GM18517 (cell line): ENCODE measurements at regions not wholly inside any gene's neighbourhood (a gene's known extent, or its start where the extent isn't known, plus 50 kb on each side); places are given as distances from the start of the nearest gene placed in this dataset.

ENCODE experiments used
- ATAC-seq: cut with Tn5 transposase; IDR thresholded peaks from one replicate; pipeline ENCODE4 v1.9.1; 2021; ENCODE audit warnings: mild to moderate bottlenecking, moderate library complexity; ENCODE audit not compliant: unreplicated experiment

DNA sequence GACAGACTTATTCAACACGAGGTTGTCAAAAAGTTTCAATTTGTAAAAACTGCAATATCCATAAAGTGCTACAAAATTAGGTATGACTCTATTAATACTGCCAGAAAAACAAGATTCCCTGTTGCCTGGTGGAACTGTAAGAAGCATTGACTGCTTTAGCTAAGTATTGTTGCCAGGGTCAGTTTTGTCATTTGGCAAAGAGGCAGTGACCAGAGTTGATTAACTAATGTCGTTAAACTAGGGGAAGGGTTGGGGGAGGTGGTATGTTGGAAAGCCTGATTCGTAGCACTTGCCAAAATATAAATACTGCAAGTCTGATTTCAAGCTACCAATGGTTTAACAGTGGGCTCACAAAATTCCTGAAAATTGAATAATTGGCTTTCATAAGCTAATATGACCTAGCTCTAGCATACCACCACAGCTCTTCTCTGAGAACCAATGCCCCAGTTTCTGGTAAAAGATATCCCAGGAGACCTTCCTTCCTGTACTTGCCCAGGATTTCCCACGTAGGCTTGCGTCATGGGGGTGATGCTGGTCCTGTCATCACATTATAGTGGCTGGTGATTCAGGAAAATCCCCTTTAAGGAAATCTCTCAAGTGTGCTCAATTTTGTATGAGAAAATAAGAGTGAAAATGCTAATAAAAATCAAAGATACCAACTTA, 266.4 kb upstream of the TBC1D5 start:
- ATAC-seq, result no peak

GRCh38 chr3:18007980-18008379, 265.5 kb upstream of the TBC1D5 start:
- no peak for ATAC-seq

- no peak for ATAC-seq
Observed at GRCh38 chr3:17995769-17996168, 253.3 kb upstream of the TBC1D5 start.

- ATAC-seq, result no peak
Observed at GRCh38 chr3:17994167-17994566, 251.7 kb upstream of the TBC1D5 start.

GRCh38 chr3:17990390-17990789, 248.0 kb upstream of the TBC1D5 start:
- no peak for ATAC-seq

GRCh38 chr3:17986348-17986816, 244.0 kb upstream of the TBC1D5 start:
- no peak for ATAC-seq

DNA sequence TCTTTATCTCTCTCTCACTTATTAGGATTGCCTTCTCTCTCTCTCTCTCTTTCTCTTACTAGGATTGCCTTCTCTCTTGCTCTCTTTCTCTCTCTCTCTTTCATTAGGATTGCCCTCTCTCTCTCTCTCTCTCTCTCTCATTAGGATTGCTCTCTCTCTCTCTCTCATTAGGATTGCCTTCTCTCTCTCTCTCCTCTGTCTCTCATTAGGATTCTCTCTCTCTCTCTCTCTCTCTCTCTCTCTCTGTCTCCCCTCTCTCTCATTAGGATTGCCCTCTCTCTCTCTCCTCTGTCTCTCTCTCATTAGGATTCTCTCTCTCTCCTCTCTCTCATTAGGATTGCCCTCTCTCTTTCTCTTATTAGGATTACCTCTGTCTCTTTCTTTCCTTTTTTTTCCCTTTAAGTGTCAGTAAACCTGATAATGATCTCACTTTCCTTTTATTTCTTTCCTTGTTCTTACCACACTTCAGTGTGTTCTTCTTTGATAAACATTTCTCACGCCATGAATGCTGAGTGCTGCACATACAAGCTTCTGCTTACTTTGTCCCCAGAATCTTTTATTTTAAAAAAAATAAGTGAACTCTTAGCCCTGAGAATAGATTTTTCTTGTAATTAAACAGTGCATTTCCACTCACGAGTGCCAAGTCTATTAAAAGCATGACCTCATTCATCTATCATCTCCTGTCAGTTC, 243.4 kb upstream of the TBC1D5 start:
- no peak for ATAC-seq

GRCh38 chr3:17983106-17983505, 240.7 kb upstream of the TBC1D5 start:
- ATAC-seq, result no peak

DNA sequence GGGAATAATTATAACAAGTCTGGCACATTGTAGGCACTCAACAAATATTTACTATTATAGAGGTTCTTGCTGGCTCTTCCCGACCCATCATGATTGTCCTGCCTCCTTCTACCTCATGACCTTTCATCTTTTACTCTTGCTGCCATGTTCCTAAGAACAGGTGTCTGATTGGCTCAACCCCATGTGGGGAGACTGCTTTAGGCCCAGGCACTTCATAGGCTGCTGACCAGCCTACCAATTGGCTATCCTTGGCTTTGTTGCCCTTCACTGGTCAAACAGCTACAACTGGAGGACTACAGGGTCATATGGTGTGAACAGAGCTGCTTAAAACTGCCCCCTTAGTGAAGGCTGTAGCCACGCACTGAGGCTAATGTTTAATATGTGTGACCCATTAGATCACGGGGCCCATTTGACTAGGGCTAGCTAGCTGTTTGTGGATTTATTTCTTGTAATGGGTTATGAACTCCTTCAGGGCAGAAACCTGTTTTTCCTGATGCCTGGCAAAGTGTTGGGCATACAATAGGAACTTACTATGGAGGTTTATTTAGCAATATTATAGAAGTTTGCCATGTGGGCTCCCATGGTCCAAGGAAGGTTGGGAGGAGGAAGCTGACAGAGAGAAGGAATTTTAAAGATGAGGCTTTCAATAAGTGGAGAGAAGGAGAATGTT, 239.9 kb upstream of the TBC1D5 start:
- ATAC-seq, result no peak

GRCh38 chr3:17980863-17981262, 238.4 kb upstream of the TBC1D5 start:
- ATAC-seq, result no peak

- ATAC-seq, result no peak
Observed at GRCh38 chr3:17979911-17980310, 237.5 kb upstream of the TBC1D5 start.

DNA sequence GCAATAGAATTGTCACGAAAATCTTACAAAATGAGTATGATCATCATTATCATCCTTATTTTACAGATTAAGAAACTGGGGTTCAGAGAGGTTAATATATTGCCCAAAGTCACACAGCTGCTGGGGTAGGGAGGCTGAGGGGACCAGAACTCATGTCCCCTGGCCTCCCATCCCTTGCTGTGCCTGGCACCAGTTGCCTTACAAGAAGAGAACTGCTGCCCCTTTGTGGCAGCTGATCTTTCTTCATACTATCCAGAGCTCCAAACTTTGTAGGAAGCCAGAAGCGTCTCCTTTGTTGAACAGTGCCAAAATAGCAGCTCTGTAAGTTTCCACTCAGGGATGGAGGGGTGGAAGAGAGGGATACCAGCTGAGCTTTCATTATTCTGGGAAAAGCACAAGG, 236.8 kb upstream of the TBC1D5 start:
- ATAC-seq, result no peak

GRCh38 chr3:17974206-17974841, 231.9 kb upstream of the TBC1D5 start:
- ATAC-seq, result no peak

DNA sequence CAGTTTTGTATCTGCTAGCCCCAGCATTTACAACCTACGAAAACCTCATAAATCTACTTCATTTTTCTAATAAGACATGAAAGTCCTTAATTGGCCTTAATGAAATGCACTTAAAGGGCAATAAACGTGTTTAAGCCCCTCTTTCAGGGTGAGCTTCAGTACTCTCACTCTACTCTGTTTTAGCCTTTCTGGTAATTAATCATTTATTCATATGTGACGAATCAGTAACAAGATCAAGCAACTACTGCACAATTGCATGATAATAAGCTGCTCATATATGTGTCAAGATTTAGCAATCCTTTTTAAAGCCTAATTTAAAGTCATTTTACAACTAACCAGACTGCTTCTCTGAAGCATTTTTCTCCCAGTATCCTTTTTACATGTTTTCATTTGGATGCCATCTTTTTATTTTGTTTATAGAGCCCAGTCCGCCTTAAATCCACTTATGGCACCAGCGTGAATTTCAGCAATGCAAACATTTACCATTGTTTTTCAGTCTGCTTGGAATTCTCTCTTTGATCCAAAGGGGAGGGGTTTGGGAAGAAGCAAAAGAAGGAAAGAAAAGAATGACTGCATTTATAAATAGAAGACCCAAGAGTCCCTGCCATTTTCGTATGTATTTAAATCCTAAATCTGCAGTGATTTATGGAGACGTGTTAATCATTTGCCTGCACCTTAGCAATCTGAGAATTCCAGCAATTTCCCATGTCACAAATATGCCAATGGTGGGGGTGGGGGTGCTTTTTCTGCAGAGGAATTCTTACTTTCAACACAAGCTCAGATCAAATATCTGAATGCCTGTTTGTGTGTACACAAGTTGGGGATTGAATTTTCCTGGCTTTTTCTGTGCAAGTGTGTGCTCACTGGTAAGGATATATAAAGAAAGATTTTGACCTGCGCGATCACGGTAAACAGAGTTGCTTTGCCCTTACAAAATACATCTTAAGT, 230.8 kb upstream of the TBC1D5 start:
- no peak for ATAC-seq

DNA sequence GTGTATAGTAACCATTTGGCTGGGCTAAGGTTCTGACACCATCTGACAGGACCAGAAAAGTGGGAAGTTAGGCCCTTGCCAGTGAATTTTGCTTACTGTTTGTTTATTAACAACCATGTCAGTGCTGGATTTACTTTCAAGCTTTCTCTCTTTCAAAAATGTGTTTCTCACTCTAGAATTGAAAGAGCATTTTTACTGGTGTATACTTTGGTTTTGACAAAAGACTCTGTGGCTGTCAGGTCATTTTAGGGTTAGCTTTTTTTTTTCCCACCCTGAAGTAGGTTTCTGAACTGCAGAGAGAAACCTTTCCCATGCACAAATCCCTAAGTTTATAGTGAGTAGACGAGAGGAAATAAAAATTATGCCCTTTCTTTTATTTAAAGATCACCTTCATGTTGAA, 230.0 kb upstream of the TBC1D5 start:
- no peak for ATAC-seq

GRCh38 chr3:17972030-17972429, 229.6 kb upstream of the TBC1D5 start:
- ATAC-seq, result no peak

DNA sequence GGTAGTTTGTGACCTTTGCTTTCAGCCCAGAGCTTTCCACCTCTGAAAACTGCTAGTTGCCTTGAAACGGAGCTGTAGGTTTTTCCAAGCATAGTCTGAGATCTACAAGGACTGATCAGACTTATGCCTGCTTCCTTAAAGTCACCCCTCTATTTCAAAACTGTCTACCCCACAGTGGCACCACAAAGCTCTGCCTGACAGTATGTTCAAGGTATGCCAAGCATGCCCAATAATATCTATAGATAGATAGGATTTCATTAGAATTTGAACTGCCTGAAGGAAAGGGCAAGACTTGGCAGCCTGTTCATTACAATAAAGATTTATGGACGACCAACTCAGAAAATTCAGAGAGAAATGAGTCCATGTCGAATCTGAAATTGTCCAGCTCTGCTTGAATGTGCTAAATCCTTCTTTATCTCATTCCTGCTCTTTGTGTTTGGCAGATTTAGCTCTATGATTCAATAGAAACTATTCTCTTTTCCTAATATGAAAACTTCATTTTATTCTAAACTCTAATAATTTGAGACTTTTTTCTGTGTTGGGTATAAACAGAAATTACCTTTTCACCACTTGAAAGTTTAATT, 227.6 kb upstream of the TBC1D5 start:
- ATAC-seq, result no peak

DNA sequence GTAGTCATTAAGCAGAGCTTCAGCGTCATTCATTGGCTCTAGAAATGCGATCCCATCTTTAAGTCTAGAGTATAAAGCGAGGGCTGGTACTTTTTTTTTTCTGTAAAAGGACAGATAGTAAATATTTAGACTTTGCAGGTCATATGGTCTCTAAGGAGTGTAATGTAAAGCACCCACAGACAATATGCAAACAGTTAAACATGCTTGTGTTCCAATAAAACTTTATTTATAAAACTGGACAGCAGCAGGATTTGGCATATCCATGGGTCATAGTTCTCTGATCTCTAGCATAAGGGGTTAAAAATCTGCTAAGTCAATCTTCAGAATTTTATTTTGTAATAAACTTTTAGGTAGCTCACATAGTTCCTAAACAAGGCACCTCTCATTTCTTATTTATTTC, 226.8 kb upstream of the TBC1D5 start:
- ATAC-seq, result no peak

DNA sequence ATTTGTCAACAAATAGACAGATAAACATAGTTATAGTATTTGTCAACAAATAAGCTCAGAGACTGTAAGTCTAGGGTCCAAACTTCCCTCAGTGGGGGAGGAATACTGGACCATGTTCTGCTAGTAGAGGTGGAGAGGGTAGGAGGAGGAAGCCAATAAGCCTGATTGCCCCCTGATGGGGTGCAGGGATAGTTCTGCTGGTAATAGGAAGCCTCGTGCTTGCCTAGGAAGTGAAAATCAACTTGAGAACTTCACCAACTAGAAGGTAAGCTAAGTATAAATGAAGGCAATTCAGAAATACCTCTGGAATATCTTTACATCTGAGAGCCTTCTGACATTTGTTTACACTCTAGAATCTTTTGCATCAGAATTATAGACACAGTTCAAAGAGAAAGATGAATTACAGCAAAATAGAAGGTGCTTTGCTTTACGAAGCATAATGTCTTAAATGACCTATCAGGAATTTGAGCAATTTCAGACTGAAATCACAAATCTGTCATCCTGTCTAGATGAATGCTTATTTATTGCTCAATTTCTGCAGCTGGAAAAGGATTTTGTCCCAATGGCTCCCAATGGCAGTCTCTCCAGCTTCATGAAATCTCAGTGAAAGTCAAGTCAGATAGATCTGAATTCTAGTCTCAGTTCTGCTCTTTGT, 225.6 kb upstream of the TBC1D5 start:
- ATAC-seq, result no peak

- no peak for ATAC-seq
Observed at GRCh38 chr3:17967111-17967510, 224.7 kb upstream of the TBC1D5 start.
